ENCODE measurements at regions not wholly inside any gene's neighbourhood (a gene's known extent, or its start where the extent isn't known, plus 50 kb on each side); places are given as distances from the start of the nearest gene placed in this dataset.
A peak's percentile ranks its signal among the peaks of the same experiment; 100 is the strongest.

GRCh38 chr11:19352771-19353160, 112.0 kb upstream of the E2F8 start:
- Histone ChIP-seq H3K4me3 (ENCODE audit: low read depth, low read length) (no peak overlapping the region), H3K27ac (ENCODE audit: low read depth) (no peak overlapping the region), H3K4me1 (ENCODE audit: insufficient read depth) (no peaks in the 10 kb centered on the region), H3K36me3 (ENCODE audit: insufficient read depth) (no peaks in the 10 kb centered on the region)
- no peak for DNase-seq (ENCODE audit: extremely low spot score)
- 56% methylated on average over 9 of the region's 9 CpGs for WGBS

- WGBS = 66% methylated on average over 5 of the region's 5 CpGs
- H3K36me3 ChIP-seq (ENCODE audit: insufficient read depth) = no peaks in the 10 kb centered on the region
- no peak overlapping the region for H3K27ac ChIP-seq (ENCODE audit: low read depth)
- no peaks in the 10 kb centered on the region for H3K4me1 ChIP-seq (ENCODE audit: insufficient read depth)
- no peak overlapping the region for H3K4me3 ChIP-seq (ENCODE audit: low read depth, low read length)
- no peak for DNase-seq (ENCODE audit: extremely low spot score)
Observed at GRCh38 chr11:19352072-19352770, 111.5 kb upstream of the E2F8 start.

- Histone ChIP-seq H3K27ac (ENCODE audit: low read depth) (no peak overlapping the region), H3K36me3 (ENCODE audit: insufficient read depth) (no peaks in the 10 kb centered on the region), H3K4me3 (ENCODE audit: low read depth, low read length) (no peak overlapping the region), H3K4me1 (ENCODE audit: insufficient read depth) (no peaks in the 10 kb centered on the region)
- no peak for DNase-seq (ENCODE audit: extremely low spot score)
- WGBS = 89% methylated on average over 4 of the region's 4 CpGs
Observed at GRCh38 chr11:19351426-19351825, 110.7 kb upstream of the E2F8 start.

DNA sequence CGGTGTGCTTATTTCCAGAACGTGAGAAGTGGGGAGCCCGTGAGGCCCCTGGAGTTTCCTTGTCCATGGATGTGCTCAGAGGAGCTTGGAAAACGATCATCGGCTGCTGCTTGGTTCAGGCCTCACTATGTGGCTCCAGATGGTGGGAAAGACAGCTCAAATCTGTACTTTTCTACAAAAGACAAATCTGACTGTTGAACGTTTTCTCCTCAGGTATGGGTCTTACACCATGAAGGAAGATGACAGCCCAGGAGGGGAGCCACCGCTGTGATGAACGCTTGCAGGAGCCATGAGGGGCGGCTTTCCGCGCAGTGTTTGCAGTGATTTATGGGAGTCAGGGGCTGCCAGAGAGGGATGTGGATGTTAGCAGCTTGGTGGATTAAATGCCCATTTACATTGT, 109.4 kb upstream of the E2F8 start:
- WGBS = 77% methylated on average over 11 of the region's 11 CpGs
- Histone ChIP-seq H3K27ac (ENCODE audit: low read depth) (no peak overlapping the region), H3K36me3 (ENCODE audit: insufficient read depth) (no peaks in the 10 kb centered on the region), H3K4me1 (ENCODE audit: insufficient read depth) (no peaks in the 10 kb centered on the region), H3K4me3 (ENCODE audit: low read depth, low read length) (no peak overlapping the region)
- no peak for DNase-seq (ENCODE audit: extremely low spot score)

- Histone ChIP-seq H3K4me1 (ENCODE audit: insufficient read depth) (no peaks in the 10 kb centered on the region), H3K27ac (ENCODE audit: low read depth) (no peak overlapping the region), H3K4me3 (ENCODE audit: low read depth, low read length) (no peak overlapping the region), H3K36me3 (ENCODE audit: insufficient read depth) (no peaks in the 10 kb centered on the region)
- DNase-seq (ENCODE audit: extremely low spot score) = no peak
- 53% methylated on average over 17 of the region's 17 CpGs for WGBS
Observed at GRCh38 chr11:19349340-19350025, 108.7 kb upstream of the E2F8 start.

- no peak for DNase-seq (ENCODE audit: extremely low spot score)
- 38% methylated on average over 7 of the region's 7 CpGs for WGBS
- Histone ChIP-seq H3K27ac (ENCODE audit: low read depth) (no peak overlapping the region), H3K4me1 (ENCODE audit: insufficient read depth) (no peaks in the 10 kb centered on the region), H3K4me3 (ENCODE audit: low read depth, low read length) (no peak overlapping the region), H3K36me3 (ENCODE audit: insufficient read depth) (no peaks in the 10 kb centered on the region)
Observed at GRCh38 chr11:19347911-19348310, 107.2 kb upstream of the E2F8 start.

DNA sequence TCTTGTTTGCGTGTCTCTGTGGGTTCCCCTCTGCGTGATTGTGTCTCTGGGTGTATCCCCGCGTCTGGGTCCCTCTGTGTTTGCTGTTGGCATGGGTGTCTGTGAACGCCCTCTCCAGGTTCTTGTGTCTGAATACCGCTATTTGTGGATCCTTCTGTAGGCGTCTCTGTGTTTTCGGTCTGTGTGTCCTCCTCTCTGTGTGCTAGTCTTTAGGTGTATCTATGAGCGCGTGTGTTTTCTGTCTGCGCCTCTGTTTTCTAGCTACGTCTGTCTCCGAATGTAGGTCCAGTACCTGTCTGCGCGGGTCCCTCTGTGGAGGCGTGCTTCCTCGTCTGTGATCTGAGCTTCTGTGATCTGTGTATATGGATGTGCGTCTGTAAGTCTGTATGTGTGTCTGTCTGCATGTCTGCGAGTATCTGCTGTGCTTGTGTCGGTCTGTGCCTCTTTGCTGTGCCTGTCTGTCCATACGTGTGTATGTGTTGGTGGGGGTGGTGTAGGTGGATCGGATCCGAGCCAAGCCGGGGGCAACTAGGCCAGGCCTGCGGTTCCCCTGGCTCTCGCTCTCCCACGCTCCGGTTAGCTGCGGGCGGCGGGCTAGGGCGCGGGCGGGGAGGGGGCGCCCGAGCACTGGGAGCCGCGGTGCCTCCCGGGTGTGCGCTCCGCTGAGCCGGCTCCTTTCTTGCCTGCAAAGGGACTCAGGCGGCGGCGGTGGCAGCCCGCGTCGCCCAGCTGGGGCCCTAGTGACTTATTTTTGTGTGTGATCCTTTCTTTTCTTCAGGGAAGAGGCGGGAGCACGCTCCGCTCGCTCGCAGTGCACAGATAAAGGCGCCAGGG, 105.3 kb upstream of the E2F8 start:
- Histone ChIP-seq H3K36me3 (ENCODE audit: insufficient read depth) (no peaks in the 10 kb centered on the region), H3K4me1 (ENCODE audit: insufficient read depth) (no peaks in the 10 kb centered on the region), H3K4me3 (ENCODE audit: low read depth, low read length) (peak overlapping the region; percentile 2), H3K27ac (ENCODE audit: low read depth) (no peak overlapping the region)
- WGBS = 7% methylated on average over 54 of the region's 54 CpGs
- DNase-seq (ENCODE audit: extremely low spot score) = no peak

- no peak for DNase-seq (ENCODE audit: extremely low spot score)
- Histone ChIP-seq H3K36me3 (ENCODE audit: insufficient read depth) (no peaks in the 10 kb centered on the region), H3K4me3 (ENCODE audit: low read depth, low read length) (peak overlapping the region; percentile 2), H3K4me1 (ENCODE audit: insufficient read depth) (no peaks in the 10 kb centered on the region), H3K27ac (ENCODE audit: low read depth) (no peak overlapping the region)
- WGBS = 1% methylated on average over 30 of the region's 30 CpGs
Observed at GRCh38 chr11:19345519-19345847, 104.7 kb upstream of the E2F8 start.

- DNase-seq (ENCODE audit: extremely low spot score) = no peak
- no peak overlapping the region for H3K27ac ChIP-seq (ENCODE audit: low read depth)
- no peaks in the 10 kb centered on the region for H3K36me3 ChIP-seq (ENCODE audit: insufficient read depth)
- 9% methylated on average over 44 of the region's 44 CpGs for WGBS
- H3K4me3 ChIP-seq (ENCODE audit: low read depth, low read length) = peak overlapping the region; percentile 2
- no peaks in the 10 kb centered on the region for H3K4me1 ChIP-seq (ENCODE audit: insufficient read depth)
Observed at GRCh38 chr11:19344661-19345518, 104.1 kb upstream of the E2F8 start.

DNA sequence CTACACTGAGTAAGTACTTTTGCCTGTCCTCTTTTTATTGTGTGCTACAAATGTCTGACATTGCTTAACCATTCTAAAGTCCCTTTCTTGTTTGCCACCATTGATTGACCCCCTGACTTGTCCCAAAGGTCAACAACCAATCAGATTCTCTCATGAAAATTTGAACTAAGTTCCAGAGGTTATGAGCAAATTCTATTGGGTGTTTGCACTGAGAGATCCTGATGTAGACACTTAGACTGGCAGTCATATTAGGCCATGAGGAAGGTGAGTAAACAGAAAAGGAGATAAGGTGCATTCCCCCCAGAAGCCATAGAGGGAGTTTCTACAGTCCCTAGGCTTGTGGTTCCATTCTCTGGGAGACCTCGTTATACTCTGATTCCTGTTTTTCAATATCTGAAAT, 101.3 kb upstream of the E2F8 start:
- DNase-seq (ENCODE audit: extremely low spot score) = no peak
- 56% methylated on average over 1 of the region's 1 CpG for WGBS
- Histone ChIP-seq H3K27ac (ENCODE audit: low read depth) (no peak overlapping the region), H3K36me3 (ENCODE audit: insufficient read depth) (no peaks in the 10 kb centered on the region), H3K4me1 (ENCODE audit: insufficient read depth) (no peaks in the 10 kb centered on the region), H3K4me3 (ENCODE audit: low read depth, low read length) (no peak overlapping the region)

DNA sequence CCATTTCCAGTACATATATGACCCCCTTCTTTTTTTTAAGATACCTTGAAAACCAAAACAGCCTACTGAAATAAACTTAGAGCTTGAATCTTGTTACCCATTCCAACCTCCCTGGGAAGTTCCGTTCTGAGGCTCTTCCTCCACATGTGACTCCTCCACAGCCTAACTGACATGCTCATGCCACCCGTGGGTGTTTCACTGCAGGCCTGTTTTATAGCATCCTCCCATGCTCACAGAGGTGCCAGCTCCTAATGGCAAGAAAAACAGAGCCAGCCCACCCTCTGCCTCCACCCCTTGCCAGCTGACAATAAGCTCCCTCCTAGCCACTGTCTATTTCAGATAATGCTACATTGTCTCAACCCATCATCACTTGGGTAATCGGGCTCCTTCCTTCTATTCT, 97.6 kb upstream of the E2F8 start:
- H3K36me3 ChIP-seq (ENCODE audit: insufficient read depth) = no peaks in the 10 kb centered on the region
- WGBS = 66% methylated on average over 3 of the region's 3 CpGs
- H3K4me3 ChIP-seq (ENCODE audit: low read depth, low read length) = no peak overlapping the region
- no peak overlapping the region for H3K27ac ChIP-seq (ENCODE audit: low read depth)
- no peak for DNase-seq (ENCODE audit: extremely low spot score)
- no peaks in the 10 kb centered on the region for H3K4me1 ChIP-seq (ENCODE audit: insufficient read depth)

DNA sequence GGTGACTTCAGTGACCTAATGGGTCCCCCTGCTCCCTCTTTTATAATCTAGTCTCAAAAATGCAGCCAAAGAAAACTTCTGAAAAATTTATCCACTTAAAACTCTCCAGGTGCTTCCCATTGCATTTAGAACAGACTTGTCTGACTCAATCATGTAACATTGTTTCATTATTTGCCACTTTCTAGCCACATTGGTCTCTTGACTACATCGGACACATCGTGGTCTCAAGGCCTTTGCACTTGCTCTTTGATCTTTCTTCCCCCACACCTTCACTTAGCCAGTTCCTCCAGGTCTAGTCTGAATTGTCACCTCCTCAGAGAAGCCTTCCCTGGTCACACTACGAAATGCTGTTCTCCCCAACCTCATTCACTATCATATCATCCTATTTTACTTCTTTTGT, 97.0 kb upstream of the E2F8 start:
- no peak for DNase-seq (ENCODE audit: extremely low spot score)
- 80% methylated on average over 3 of the region's 3 CpGs for WGBS
- no peaks in the 10 kb centered on the region for H3K36me3 ChIP-seq (ENCODE audit: insufficient read depth)
- no peak overlapping the region for H3K27ac ChIP-seq (ENCODE audit: low read depth)
- H3K4me3 ChIP-seq (ENCODE audit: low read depth, low read length) = no peak overlapping the region
- H3K4me1 ChIP-seq (ENCODE audit: insufficient read depth) = no peaks in the 10 kb centered on the region

- H3K4me3 ChIP-seq (ENCODE audit: low read depth, low read length) = no peak overlapping the region
- no peak overlapping the region for H3K27ac ChIP-seq (ENCODE audit: low read depth)
- 41% methylated on average over 3 of the region's 3 CpGs for WGBS
- no peaks in the 10 kb centered on the region for H3K36me3 ChIP-seq (ENCODE audit: insufficient read depth)
- H3K4me1 ChIP-seq (ENCODE audit: insufficient read depth) = no peaks in the 10 kb centered on the region
- DNase-seq (ENCODE audit: extremely low spot score) = no peak
Observed at GRCh38 chr11:19336331-19336730, 95.6 kb upstream of the E2F8 start.

Measured in urinary bladder (tissue), 3 donors.